NB4 (cell line): ENCODE measurements at regions not wholly inside any gene's neighbourhood (a gene's known extent, or its start where the extent isn't known, plus 50 kb on each side); places are given as distances from the start of the nearest gene placed in this dataset.

Source experiments
- DNase-seq: peaks from one replicate; pipeline ENCODE4 v3.0.0; 2010; ENCODE audit warnings: low read depth
- H3K4me3 ChIP-seq: one replicate; pipeline ENCODE4 v1.5.1; 2011; ENCODE audit warnings: mild to moderate bottlenecking, low read depth, low read length, moderate library complexity
- CTCF ChIP-seq: IDR thresholded peaks from one replicate; pipeline ENCODE4 v1.5.1; 2012; ENCODE audit warnings: low read depth, low read length
- MYC ChIP-seq: IDR thresholded peaks from 2 replicates; pipeline ENCODE4 v1.6.1; 2011; ENCODE audit warnings: low read depth, low read length
- POLR2A ChIP-seq: IDR thresholded peaks from 2 replicates; pipeline ENCODE4 v1.6.1; 2011; ENCODE audit warnings: mild to moderate bottlenecking; ENCODE audit not compliant: insufficient read length; ENCODE audit errors: extremely low read depth
- TF ChIP-seq, protein P1 (sequence below): IDR thresholded peaks from 2 replicates; pipeline ENCODE4 v1.6.1; 2011; ENCODE audit warnings: low read depth, low read length

GRCh38 chr1:232300466-232300865 lies 329.5 kb downstream of the SIPA1L2 start:
- TF ChIP-seq POLR2A (no peak), MYC (no peak), CTCF (no peak)
- TF ChIP-seq, protein P1, sequence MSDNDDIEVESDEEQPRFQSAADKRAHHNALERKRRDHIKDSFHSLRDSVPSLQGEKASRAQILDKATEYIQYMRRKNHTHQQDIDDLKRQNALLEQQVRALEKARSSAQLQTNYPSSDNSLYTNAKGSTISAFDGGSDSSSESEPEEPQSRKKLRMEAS, result no peak
- no peak overlapping the region for H3K4me3 ChIP-seq
- no peak for DNase-seq

DNA sequence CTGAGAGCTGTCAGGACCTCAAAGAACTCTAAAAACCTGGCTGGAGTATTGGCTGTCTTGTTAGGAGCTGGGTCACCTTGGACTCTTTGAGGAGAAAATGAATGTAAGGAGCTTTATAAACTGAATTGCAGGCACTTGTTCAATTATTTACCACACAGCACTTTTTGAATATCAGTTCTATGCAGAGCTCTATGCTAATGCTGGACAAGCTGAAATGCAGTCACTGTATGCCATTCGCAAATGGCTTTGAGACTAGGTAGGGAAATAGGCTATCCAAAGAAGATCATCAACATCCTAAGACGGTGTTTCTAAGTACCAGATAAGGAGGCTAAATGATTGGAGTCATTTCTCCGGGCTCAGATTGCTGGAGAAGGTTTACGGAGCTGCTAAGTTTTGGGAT lies 333.5 kb downstream of the SIPA1L2 start:
- DNase-seq, result no peak
- TF ChIP-seq POLR2A (no peak), CTCF (no peak), MYC (no peak)
- TF ChIP-seq, protein P1, result no peak
- no peak overlapping the region for H3K4me3 ChIP-seq

- no peak overlapping the region for H3K4me3 ChIP-seq
- DNase-seq, result no peak
- TF ChIP-seq, protein P1, result no peak
- TF ChIP-seq POLR2A (no peak), CTCF (no peak), MYC (no peak)
These were observed 336.6 kb downstream of the SIPA1L2 start for GRCh38 chr1:232293361-232293760.

- no peak for DNase-seq
These were observed 337.1 kb downstream of the SIPA1L2 start for GRCh38 chr1:232292818-232293217.

DNA sequence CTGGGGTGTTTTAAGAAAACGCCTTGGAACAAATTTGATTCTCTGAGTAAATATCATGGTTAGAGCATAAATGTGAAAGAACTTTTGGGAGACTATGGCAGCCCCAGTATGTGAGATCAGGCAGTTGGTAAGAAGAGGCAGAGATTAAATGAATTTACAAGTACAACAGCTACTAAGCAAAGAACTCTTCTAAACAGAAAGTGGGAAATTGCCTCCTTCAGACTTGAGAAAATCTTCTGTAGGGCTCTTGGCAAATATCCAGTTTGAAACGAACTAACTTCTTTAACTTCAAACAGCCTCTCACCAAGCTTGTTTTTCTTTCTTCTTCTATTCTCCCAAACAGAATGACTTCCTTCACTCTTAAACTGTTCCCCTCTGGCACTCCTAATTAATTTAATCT lies 337.7 kb downstream of the SIPA1L2 start:
- no peak overlapping the region for H3K4me3 ChIP-seq
- TF ChIP-seq, protein P1, result no peak
- TF ChIP-seq MYC, result no peak
- TF ChIP-seq POLR2A, result no peak
- TF ChIP-seq CTCF, result no peak
- DNase-seq, result no peak

More at GRCh38 chr1:232292818-232293217, 337.1 kb downstream of the SIPA1L2 start:
- TF ChIP-seq CTCF, result no peak
- no peak for TF ChIP-seq MYC
- TF ChIP-seq POLR2A, result no peak
- TF ChIP-seq, protein P1, result no peak
- no peak overlapping the region for H3K4me3 ChIP-seq

DNA sequence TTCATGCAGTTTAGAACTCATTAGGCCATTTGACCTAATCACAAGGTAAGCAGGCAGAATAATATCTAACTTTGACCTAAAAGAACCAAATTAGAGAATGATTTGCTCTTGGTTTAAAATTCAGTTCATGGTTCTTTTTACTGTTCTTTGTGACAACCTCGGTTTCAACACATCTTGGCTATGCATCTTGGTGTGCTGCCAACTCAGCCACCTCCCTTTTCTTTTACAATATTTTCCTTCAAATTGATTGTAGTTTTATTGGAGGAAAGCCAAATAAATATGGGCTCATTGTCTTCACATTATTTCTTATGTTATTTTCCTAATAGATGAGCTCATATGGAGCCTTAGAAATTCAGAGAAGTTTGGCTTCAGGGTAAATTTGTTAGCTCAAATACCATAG lies 338.3 kb downstream of the SIPA1L2 start:
- TF ChIP-seq MYC, result no peak
- no peak for TF ChIP-seq POLR2A
- no peak for TF ChIP-seq CTCF
- TF ChIP-seq, protein P1, result no peak
- H3K4me3 ChIP-seq, result no peak overlapping the region
- DNase-seq, result no peak
